SK-N-SH (cell line): ENCODE measurements at regions not wholly inside any gene's neighbourhood (a gene's known extent, or its start where the extent isn't known, plus 50 kb on each side); places are given as distances from the start of the nearest gene placed in this dataset.
"Not testable (repeated sequence)": the region's sequence is repeated elsewhere in the genome, so short reads cannot be mapped to it uniquely, and the experiment has no call there.

Experiments used
- CTCF ChIP-seq: fragments of 200-600 bp; sonication (generic); IDR thresholded peaks from 2 replicates; pipeline ENCODE4 v1.6.1; 2017; ENCODE audit warnings: antibody characterized with exemption, mild to moderate bottlenecking, moderate library complexity
- FOXM1 ChIP-seq: IDR thresholded peaks from 2 replicates; pipeline ENCODE4 v1.4.0; 2012; ENCODE audit warnings: low read depth, mild to moderate bottlenecking
- GABPA ChIP-seq: IDR thresholded peaks from 2 replicates; pipeline ENCODE4 v1.4.0; 2012; ENCODE audit warnings: low read depth, mild to moderate bottlenecking
- MXI1 ChIP-seq: IDR thresholded peaks from 2 replicates; pipeline ENCODE4 v1.6.1; 2012; ENCODE audit warnings: mild to moderate bottlenecking, low read depth, low read length, improper control_type of control experiment
- SIN3A ChIP-seq: IDR thresholded peaks from 2 replicates; pipeline ENCODE4 v1.6.1; 2012; ENCODE audit warnings: low read depth, mild to moderate bottlenecking, low read length, moderate library complexity, borderline replicate concordance
- TEAD4 ChIP-seq: IDR thresholded peaks from 2 replicates; pipeline ENCODE4 v1.4.0; 2012; ENCODE audit warnings: mild to moderate bottlenecking, borderline replicate concordance; ENCODE audit not compliant: insufficient read depth
- TF ChIP-seq, protein P1 (sequence below): IDR thresholded peaks from 2 replicates; pipeline ENCODE4 v1.4.0; 2012; ENCODE audit warnings: low read depth, borderline replicate concordance

GRCh38 chr9:33734941-33735835 is 60.2 kb upstream of the PRSS3 start:
- not testable (repeated sequence) for TF ChIP-seq CTCF, MXI1, TEAD4, FOXM1, SIN3A, GABPA
- TF ChIP-seq, protein P1, sequence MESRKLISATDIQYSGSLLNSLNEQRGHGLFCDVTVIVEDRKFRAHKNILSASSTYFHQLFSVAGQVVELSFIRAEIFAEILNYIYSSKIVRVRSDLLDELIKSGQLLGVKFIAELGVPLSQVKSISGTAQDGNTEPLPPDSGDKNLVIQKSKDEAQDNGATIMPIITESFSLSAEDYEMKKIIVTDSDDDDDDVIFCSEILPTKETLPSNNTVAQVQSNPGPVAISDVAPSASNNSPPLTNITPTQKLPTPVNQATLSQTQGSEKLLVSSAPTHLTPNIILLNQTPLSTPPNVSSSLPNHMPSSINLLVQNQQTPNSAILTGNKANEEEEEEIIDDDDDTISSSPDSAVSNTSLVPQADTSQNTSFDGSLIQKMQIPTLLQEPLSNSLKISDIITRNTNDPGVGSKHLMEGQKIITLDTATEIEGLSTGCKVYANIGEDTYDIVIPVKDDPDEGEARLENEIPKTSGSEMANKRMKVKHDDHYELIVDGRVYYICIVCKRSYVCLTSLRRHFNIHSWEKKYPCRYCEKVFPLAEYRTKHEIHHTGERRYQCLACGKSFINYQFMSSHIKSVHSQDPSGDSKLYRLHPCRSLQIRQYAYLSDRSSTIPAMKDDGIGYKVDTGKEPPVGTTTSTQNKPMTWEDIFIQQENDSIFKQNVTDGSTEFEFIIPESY = not testable (repeated sequence)
